OCI-LY7 (cell line): ENCODE measurements at regions not wholly inside any gene's neighbourhood (a gene's known extent, or its start where the extent isn't known, plus 50 kb on each side); places are given as distances from the start of the nearest gene placed in this dataset.

Source experiments
- CTCF ChIP-seq: fragments of 200-600 bp; sonication (generic); conservative IDR thresholded peaks from 2 replicates; pipeline ENCODE4 v1.5.1; 2014; ENCODE audit warnings: mild to moderate bottlenecking, antibody characterized with exemption, low read length, moderate library complexity, mixed read lengths
- EZH2phosphoT487 ChIP-seq: fragments of 200-600 bp; sonication (generic); IDR thresholded peaks from 2 replicates; pipeline ENCODE4 v1.6.1; 2018; ENCODE audit warnings: low read depth, borderline replicate concordance, mild to moderate bottlenecking, mixed run types, antibody characterized with exemption, low read length, moderate library complexity, mixed read lengths

DNA sequence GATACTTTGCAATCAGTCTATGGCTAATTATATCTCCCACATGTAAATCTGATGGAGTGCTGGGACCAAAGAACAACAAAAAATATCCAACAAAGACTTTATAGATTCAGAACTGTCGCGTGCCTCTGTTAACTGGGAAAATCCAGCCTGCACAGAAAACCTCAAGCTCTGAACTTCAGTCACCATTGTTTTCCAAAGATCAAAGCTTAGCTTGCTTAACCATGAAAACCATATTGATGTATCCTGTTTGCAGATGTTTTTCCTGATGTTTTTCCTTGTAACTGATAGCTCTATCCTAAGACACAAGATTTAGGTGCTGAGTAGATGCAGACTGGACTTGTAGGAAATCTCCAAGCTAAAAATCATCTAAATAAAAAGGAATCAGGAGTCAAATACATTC lies 163.7 kb downstream of the GXYLT1 start:
- TF ChIP-seq EZH2phosphoT487 (no peak), CTCF (no peak)
